Epidermal melanocyte (primary cell): ENCODE measurements at regions not wholly inside any gene's neighbourhood (a gene's known extent, or its start where the extent isn't known, plus 50 kb on each side); places are given as distances from the start of the nearest gene placed in this dataset.

ENCODE experiments used
- DNase-seq: peaks from one replicate; pipeline ENCODE4 v3.0.0; 2011; ENCODE audit warnings: low spot score; ENCODE audit not compliant: insufficient read length

- no peak for DNase-seq
These were observed 170.3 kb upstream of the HNRNPA3 start for GRCh38 chr2:177042311-177042710.

- no peak for DNase-seq
These were observed 167.9 kb upstream of the HNRNPA3 start for GRCh38 chr2:177044671-177045070.

GRCh38 chr2:177048981-177049380 is 163.6 kb upstream of the HNRNPA3 start:
- DNase-seq = no peak

DNA sequence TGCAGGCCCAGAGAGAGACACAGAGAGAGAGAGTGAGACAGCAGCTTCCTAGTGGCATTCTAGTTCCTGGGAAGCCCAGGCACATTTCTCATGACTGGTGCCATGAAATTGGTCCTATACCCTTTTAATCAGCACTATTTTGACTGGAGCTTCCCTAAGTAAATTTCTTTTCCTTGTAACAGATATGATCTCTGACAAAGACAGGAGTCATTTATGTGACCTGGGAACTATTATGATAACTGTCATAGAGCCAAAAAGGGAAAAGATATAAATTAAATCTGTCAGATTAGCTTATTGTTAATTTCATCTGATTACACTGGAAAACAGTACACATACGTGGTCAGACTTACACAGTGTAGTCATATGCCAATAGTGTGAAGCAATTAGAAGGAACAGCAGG is 161.3 kb upstream of the HNRNPA3 start:
- no peak for DNase-seq

DNA sequence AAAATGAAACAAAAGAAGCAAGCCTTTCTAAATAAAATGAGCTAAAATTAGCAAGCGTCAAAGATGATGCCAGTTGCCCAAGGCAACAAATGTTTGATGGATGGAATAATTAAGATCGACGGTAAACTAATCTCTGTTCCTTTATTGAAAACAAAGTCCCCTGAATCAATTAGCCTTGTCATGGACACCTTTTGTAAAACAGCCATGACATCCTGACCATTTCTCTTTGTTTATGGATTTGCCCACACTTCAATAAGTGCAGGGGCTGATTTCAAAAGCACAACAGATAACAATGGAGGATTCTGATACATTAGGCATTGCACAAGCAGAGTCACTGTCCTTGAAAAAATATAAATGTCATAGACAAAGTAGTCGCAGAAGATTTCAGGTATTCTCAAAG is 160.1 kb upstream of the HNRNPA3 start:
- DNase-seq = no peak

DNA sequence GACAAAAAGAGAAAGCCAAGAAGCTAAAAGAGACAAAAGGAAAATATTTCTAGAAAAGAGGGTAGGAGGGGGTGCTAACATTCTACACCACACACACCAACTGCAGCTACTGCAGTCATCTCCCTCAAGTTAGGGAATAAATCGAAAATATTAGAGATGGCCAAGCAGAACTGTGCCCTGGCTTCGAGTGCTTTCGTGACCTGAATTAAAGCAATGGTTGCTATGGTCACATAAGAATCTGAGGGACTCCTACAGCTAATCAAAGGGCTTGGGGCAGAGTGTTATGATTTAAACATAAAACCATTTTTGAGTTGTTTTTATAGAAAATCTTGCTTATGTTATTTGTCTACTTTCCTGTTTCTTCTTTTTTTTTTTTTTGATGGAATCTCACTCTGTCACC is 159.6 kb upstream of the HNRNPA3 start:
- DNase-seq = no peak

DNA sequence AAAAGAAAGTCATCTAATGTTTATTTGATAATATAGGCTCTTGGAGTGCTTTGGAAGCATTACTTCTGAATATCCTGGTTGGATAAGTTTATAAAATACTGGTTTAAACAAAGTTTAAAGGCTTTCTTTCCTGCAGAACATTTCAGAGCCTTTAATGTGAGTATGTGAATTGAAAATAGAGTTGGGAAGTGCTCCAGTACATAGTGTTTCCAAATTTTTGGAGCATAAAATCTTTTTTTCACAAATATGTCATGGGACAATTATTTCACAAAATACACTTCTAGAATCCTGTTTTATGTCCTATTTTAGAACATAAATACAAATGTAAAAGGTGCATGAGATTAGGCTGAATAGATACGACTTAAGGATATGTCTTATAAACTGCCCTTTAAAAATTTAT is 158.9 kb upstream of the HNRNPA3 start:
- DNase-seq = no peak

- DNase-seq = no peak
These were observed 156.1 kb upstream of the HNRNPA3 start for GRCh38 chr2:177056481-177056929.

GRCh38 chr2:177058747-177059146 is 153.8 kb upstream of the HNRNPA3 start:
- DNase-seq = no peak

GRCh38 chr2:177059293-177059692 is 153.3 kb upstream of the HNRNPA3 start:
- no peak for DNase-seq

DNA sequence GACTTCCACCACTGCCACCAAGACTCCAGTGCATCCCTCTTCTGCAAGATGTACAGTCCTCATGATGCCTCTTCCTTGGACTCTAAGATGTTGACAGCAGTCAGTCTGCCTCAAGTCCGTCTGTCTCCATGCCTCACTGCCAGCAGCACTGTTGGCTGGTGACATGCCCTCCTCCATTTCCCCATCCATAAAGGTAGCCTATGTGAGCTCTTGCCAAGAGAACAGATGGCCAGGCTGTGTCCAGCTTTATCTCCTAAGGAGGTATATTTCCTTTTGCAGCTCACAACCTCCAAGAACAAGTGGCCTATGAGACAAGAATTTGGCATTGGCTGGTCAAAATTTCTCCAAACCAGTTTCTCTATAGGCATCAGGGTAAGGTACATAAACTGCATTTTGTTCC is 149.3 kb upstream of the HNRNPA3 start:
- DNase-seq = no peak

DNA sequence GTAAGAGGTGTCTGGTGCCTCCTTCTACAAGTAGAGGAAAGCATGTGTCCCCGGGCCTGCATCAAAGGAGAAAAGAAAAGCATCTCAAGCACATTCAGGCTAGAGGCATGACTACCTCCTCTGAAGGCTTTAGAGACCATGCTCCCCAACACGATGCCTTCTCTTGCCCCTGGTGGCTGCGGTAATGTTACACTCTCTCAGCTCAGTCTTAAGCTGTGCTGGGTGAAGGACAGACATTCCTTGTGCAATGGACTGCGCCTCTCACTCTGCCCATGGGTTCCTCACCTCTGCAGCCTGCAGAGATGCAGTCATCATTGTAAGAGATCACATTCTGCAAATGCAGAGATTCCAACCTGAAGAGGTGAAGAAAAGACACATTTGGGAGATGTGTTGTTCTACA is 148.2 kb upstream of the HNRNPA3 start:
- no peak for DNase-seq

DNA sequence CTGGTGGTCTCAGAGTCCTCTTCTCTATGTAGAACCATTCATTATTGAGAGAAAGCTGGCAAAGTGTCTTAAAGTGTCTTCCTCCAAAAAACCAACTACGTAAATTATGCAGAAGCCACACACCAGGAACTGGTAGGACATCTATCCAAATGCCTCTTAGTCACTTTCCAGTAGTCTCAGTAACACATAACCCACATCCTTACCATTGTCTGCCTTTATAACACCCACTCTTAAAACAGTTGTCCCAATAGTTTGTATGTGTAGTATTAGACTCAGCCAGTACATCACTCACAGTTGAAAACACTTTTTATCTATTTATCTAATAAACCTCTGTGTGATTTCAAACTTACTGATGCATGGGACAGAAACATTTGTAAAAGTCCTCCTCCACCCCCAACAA is 143.6 kb upstream of the HNRNPA3 start:
- DNase-seq = no peak

DNA sequence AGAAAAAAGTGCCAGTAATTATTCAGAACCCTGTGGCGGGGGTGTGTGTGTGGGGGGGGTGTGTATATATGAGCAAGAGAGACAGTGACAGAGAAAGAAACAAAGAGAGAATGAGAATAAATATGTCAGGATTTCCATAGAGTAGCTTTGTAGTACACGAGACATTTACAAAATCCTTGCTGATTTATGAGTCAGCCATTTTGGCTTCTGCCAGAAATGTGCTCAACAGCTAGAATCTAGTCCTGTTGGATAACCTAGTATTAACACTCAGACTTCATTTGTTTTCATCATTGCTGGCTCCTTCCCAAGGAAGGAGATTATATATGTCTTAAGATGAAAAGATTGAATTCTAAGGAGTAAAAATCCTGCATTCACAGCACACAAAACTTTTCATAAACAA is 140.5 kb upstream of the HNRNPA3 start:
- no peak for DNase-seq

- DNase-seq = no peak
These were observed 139.0 kb upstream of the HNRNPA3 start for GRCh38 chr2:177073611-177074010.

GRCh38 chr2:177074099-177074710 is 138.4 kb upstream of the HNRNPA3 start:
- no peak for DNase-seq

DNA sequence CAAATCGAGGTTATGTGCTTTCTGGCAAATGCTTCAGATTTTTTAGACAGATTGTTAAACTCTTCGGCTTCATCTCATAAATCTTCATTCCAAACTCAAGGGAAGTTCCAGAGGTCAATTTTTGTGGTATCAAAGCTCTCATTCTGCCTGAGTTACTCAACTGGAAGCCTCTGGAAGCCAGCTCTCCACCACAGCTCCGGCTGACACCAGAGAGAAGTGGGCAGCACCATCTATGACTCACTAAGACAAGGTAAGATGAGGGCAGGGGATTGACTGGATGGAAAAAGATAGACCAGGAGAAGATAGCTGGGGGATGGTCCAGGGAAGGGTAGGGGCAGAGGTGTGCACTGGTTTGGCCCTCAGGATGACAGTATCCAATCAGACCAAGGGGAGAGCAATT is 137.3 kb upstream of the HNRNPA3 start:
- no peak for DNase-seq

GRCh38 chr2:177076636-177077179 is 135.9 kb upstream of the HNRNPA3 start:
- no peak for DNase-seq

GRCh38 chr2:177077778-177078177 is 134.8 kb upstream of the HNRNPA3 start:
- DNase-seq = no peak

GRCh38 chr2:177078416-177078815 is 134.2 kb upstream of the HNRNPA3 start:
- no peak for DNase-seq

DNA sequence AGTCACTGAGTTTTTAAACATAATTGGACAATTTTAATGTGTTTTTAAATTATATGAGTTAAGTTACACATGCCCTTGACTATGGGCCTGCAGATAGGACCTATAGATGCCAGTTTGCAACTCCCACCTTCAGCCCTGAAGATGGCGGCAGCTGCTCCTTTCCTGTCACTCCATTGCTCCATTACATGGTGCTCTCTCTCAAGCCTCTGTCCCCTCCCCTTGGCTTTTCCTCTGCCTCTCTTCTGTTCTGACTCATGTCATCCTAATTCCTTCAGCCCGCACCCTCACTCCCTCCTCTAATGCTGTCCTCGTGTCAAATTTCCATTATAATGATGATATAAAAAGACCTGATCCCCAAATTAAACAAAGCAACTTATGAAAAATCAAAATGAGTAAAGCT is 133.7 kb upstream of the HNRNPA3 start:
- DNase-seq = no peak

- DNase-seq = no peak
These were observed 131.8 kb upstream of the HNRNPA3 start for GRCh38 chr2:177080746-177081284.

GRCh38 chr2:177084607-177085006 is 128.0 kb upstream of the HNRNPA3 start:
- no peak for DNase-seq
